ENCODE measurements at regions not wholly inside any gene's neighbourhood (a gene's known extent, or its start where the extent isn't known, plus 50 kb on each side); places are given as distances from the start of the nearest gene placed in this dataset.

GRCh38 chr15:25492315-25492714, 53.5 kb upstream of the UBE3A start:
- H3K36me3 ChIP-seq (ENCODE audit: control insufficient read depth in 5 of 5, insufficient read depth in 5 of 5, low read length in 5 of 5) = no peaks in the 10 kb centered on the region
- peaks cover 3 to 36% (median 19%) of the 10 kb centered on the region in 5 donors for H3K9me3 ChIP-seq (ENCODE audit: control insufficient read depth in 5 of 5, low read length in 5 of 5)
- H3K27me3 ChIP-seq (ENCODE audit: control insufficient read depth in 5 of 5, insufficient read depth in 4 of 5, low read length in 5 of 5) = no peaks in the 10 kb centered on the region
- no peak overlapping the region for H3K27ac ChIP-seq (ENCODE audit: low read depth, low read length)
- no peak overlapping the region for H3K9ac ChIP-seq (ENCODE audit: low read length in 5 of 5)
- no peak overlapping the region for H3K4me3 ChIP-seq (ENCODE audit: low read depth in 1 of 5, low read length in 5 of 5)
- no peaks in the 10 kb centered on the region for H3K4me1 ChIP-seq (ENCODE audit: control insufficient read depth in 5 of 5, insufficient read depth in 5 of 5, low read length in 5 of 5)
